Loucy (cell line): ENCODE measurements at regions not wholly inside any gene's neighbourhood (a gene's known extent, or its start where the extent isn't known, plus 50 kb on each side); places are given as distances from the start of the nearest gene placed in this dataset.

Experiments
- H2AFZ ChIP-seq: fragments of 200-600 bp; sonication (generic); 2 replicates; pipeline ENCODE4 v1.6.0; 2016; ENCODE audit warnings: antibody characterized with exemption, mild to moderate bottlenecking, low read length, moderate library complexity
- H3F3A ChIP-seq: fragments of 200-600 bp; 2 replicates; pipeline ENCODE4 v1.6.0; 2016; ENCODE audit warnings: antibody characterized with exemption, low read depth, mild to moderate bottlenecking
- H3K27me3 ChIP-seq: fragments of 200-600 bp; sonication (generic); 2 replicates; pipeline ENCODE4 v1.6.1; 2014; ENCODE audit warnings: low read length, mild to moderate bottlenecking; ENCODE audit not compliant: insufficient read depth, poor library complexity, severe bottlenecking
- H3K36me3 ChIP-seq: fragments of 200-600 bp; sonication (generic); 2 replicates; pipeline ENCODE4 v1.6.1; 2016; ENCODE audit warnings: low read length; ENCODE audit not compliant: insufficient read depth
- H3K4me1 ChIP-seq: fragments of 200-600 bp; sonication (generic); 2 replicates; pipeline ENCODE4 v1.5.1; 2014; ENCODE audit warnings: low read length, mild to moderate bottlenecking; ENCODE audit not compliant: insufficient read depth, poor library complexity, severe bottlenecking
- H3K4me2 ChIP-seq: fragments of 200-600 bp; sonication (generic); 2 replicates; pipeline ENCODE4 v1.6.0; 2014; ENCODE audit warnings: antibody characterized with exemption, low read length, low read depth, mild to moderate bottlenecking; ENCODE audit not compliant: poor library complexity, severe bottlenecking
- H3K4me3 ChIP-seq: fragments of 200-600 bp; sonication (generic); 2 replicates; pipeline ENCODE4 v1.5.1; 2014; ENCODE audit warnings: low read length, mild to moderate bottlenecking, mixed read lengths; ENCODE audit not compliant: poor library complexity, severe bottlenecking
- H3K79me2 ChIP-seq: fragments of 200-600 bp; sonication (generic); 2 replicates; pipeline ENCODE4 v1.6.1; 2014; ENCODE audit warnings: low read length; ENCODE audit not compliant: insufficient read depth
- H3K9ac ChIP-seq: fragments of 200-600 bp; sonication (generic); 2 replicates; pipeline ENCODE4 v1.6.0; 2014; ENCODE audit warnings: mild to moderate bottlenecking, low read depth, low read length, moderate library complexity; ENCODE audit not compliant: poor library complexity, severe bottlenecking
- H3K9me2 ChIP-seq: fragments of 200-600 bp; sonication (generic); replicated peaks from 2 replicates; pipeline ENCODE4 v1.6.1; 2016; ENCODE audit warnings: low read depth, low read length, mixed read lengths
- H3K9me3 ChIP-seq: fragments of 200-600 bp; sonication (generic); 2 replicates; pipeline ENCODE4 v1.6.1; 2014; ENCODE audit warnings: mild to moderate bottlenecking, antibody characterized with exemption, low read length, low read depth; ENCODE audit not compliant: insufficient read depth
- H4K20me1 ChIP-seq: fragments of 200-600 bp; sonication (generic); 2 replicates; pipeline ENCODE4 v1.6.0; 2014; ENCODE audit warnings: antibody characterized with exemption, low read length, mild to moderate bottlenecking; ENCODE audit not compliant: insufficient read depth, poor library complexity, severe bottlenecking
- CTCF ChIP-seq: fragments of 200-600 bp; sonication (generic); conservative IDR thresholded peaks from 2 replicates; pipeline ENCODE4 v1.5.1; 2014; ENCODE audit warnings: mild to moderate bottlenecking, antibody characterized with exemption, low read length
- EZH2phosphoT487 ChIP-seq: fragments of 200-600 bp; IDR thresholded peaks from 2 replicates; pipeline ENCODE4 v1.6.1; 2018; ENCODE audit warnings: antibody characterized with exemption, mild to moderate bottlenecking, moderate library complexity, borderline replicate concordance

- no peaks in the 10 kb centered on the region for H3K36me3 ChIP-seq
- no peaks in the 10 kb centered on the region for H3F3A ChIP-seq
- TF ChIP-seq CTCF (no peak), EZH2phosphoT487 (no peak)
Measured at GRCh38 chr2:63662028-63662804, 73.5 kb downstream of the MDH1 start.

GRCh38 chr2:63663013-63663864 is 74.5 kb downstream of the MDH1 start:
- Histone ChIP-seq H3K4me1 (peaks cover 5% of the 10 kb centered on the region), H3K9ac (no peak overlapping the region), H3K9me2 (no peaks in the 10 kb centered on the region), H3K36me3 (no peaks in the 10 kb centered on the region), H4K20me1 (no peaks in the 10 kb centered on the region), H3K9me3 (no peaks in the 10 kb centered on the region), H3K27me3 (no peaks in the 10 kb centered on the region), H3K4me2 (no peak overlapping the region), H2AFZ (no peak overlapping the region), H3F3A (no peaks in the 10 kb centered on the region), H3K79me2 (no peaks in the 10 kb centered on the region), H3K4me3 (no peak overlapping the region)
- TF ChIP-seq EZH2phosphoT487 (no peak), CTCF (no peak)

More at GRCh38 chr2:63662028-63662804, 73.5 kb downstream of the MDH1 start:
- no peaks in the 10 kb centered on the region for H3K27me3 ChIP-seq
- no peak overlapping the region for H2AFZ ChIP-seq
- H3K4me1 ChIP-seq = peaks cover 5% of the 10 kb centered on the region
- H3K9me3 ChIP-seq = no peaks in the 10 kb centered on the region
- H3K9me2 ChIP-seq = no peaks in the 10 kb centered on the region
- H3K4me2 ChIP-seq = no peak overlapping the region
- H4K20me1 ChIP-seq = no peaks in the 10 kb centered on the region
- H3K4me3 ChIP-seq = no peak overlapping the region
- H3K79me2 ChIP-seq = no peaks in the 10 kb centered on the region
- no peak overlapping the region for H3K9ac ChIP-seq

- TF ChIP-seq CTCF = no peak
- TF ChIP-seq EZH2phosphoT487 = no peak
- peaks cover 5% of the 10 kb centered on the region for H3K4me1 ChIP-seq
Measured at GRCh38 chr2:63665091-63665490, 76.3 kb downstream of the MDH1 start.

More at GRCh38 chr2:63665091-63665490, 76.3 kb downstream of the MDH1 start:
- no peaks in the 10 kb centered on the region for H3K27me3 ChIP-seq
- H2AFZ ChIP-seq = no peak overlapping the region
- H3K4me3 ChIP-seq = no peak overlapping the region
- H3K4me2 ChIP-seq = no peak overlapping the region
- no peaks in the 10 kb centered on the region for H3K9me2 ChIP-seq
- no peak overlapping the region for H3K9ac ChIP-seq
- no peaks in the 10 kb centered on the region for H3F3A ChIP-seq
- no peaks in the 10 kb centered on the region for H3K9me3 ChIP-seq
- no peaks in the 10 kb centered on the region for H3K79me2 ChIP-seq
- no peaks in the 10 kb centered on the region for H4K20me1 ChIP-seq
- no peaks in the 10 kb centered on the region for H3K36me3 ChIP-seq
